Gastroesophageal sphincter (tissue), 2 donors: ENCODE measurements at regions not wholly inside any gene's neighbourhood (a gene's known extent, or its start where the extent isn't known, plus 50 kb on each side); places are given as distances from the start of the nearest gene placed in this dataset.
"Not testable (repeated sequence)": the region's sequence is repeated elsewhere in the genome, so short reads cannot be mapped to it uniquely, and the experiment has no call there.

Experiments used
- EP300 ChIP-seq: sonication (generic); formaldehyde crosslinking; IDR thresholded peaks from one replicate; pipeline ENCODE4 v1.6.1; 2017; ENCODE audit warnings: antibody characterized with exemption, mild to moderate bottlenecking
- POLR2A ChIP-seq, 2 donors: fragments of 450-650 bp; IDR thresholded peaks; one replicate each; pipeline ENCODE4 v1.6.1; 2017; ENCODE audit warnings: antibody characterized with exemption in 2 of 2, mild to moderate bottlenecking in 2 of 2, moderate library complexity in 1 of 2

DNA sequence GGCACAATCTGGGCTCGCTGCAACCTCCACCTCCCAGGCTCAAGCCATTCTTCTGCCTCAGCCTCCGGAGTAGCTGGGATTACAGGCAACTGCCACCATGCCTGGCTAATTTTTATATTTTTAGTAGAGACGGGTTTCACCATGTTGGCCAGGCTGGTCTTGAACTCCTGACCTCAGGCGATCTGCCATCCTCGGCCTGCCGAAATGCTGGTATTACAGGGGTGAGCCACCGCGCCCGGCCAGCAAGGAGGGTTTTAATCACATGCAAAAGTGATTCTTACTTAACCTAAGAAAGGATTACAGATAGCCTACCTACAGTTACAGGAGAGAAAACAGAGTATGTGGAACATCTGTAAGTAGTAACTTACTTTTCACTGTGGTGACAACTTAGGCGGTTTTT lies 163.4 kb downstream of the VGLL3 start:
- TF ChIP-seq EP300; POLR2A (IDR thresholded peaks at IDR 0.05): not testable (repeated sequence)
